NCI-H128 (cell line): ENCODE measurements at regions not wholly inside any gene's neighbourhood (a gene's known extent, or its start where the extent isn't known, plus 50 kb on each side); places are given as distances from the start of the nearest gene placed in this dataset.

Source experiments
- DNase-seq: peaks from one replicate; lab custom pipeline; 2025; ENCODE audit not compliant: unreplicated experiment; lab: John Stamatoyannopoulos, UW

DNA sequence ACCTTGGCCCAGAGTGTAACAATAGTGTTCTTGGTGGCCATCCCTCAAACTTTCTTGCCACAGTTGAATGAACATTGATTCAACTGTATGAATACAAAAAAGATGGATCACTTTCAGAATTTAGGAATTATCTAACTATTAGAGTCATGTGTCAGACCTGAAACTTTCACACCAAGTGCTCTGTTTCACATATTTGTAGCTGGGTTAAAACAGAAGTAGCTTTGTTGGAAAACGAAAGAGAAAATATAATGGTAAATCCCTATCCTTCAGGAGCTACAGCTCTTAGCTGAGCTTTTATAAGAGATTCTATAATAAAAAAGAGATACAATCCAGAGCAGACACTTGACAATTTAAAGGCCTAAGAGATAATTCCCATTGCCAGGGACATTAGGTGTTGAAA, 719.3 kb downstream of the JRKL start:
- no peak for DNase-seq

DNA sequence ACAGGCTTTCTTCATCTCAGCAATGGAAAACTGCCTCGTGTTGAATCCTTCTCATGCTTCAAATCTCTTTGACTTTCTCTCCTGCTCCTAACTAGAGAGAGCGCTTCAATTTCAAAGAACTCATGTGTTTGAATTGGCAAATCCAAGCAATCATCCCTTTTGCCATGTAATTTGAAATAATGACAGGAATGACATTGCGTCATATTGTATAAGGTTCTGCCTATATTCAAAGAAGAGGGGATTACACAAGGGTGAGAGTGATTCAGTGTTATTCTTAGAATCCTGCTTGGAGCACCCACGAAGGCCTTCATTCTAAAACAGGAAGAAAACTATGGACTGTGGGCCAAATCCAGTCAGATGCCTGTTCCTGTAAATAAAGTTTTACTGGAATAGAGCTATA, 720.6 kb downstream of the JRKL start:
- DNase-seq: no peak

DNA sequence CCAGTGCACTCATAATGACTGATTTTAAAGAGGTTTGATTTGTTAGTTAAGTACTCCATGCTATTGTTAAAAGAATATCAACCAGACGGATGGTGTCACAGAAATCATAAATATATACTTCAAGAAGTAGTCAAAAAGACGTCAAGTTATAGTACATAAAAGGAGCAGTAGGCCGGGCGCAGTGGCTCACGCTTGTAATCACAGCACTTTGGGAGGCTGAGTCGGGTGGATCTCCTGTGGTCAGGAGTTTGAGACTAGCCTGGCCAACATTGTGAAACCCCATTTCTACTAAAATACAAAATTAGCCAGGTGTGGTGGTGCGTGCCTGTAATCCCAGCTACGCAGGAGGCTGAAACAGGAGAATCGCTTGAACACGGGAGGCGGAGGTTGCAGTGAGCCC, 721.7 kb downstream of the JRKL start:
- DNase-seq: no peak

DNA sequence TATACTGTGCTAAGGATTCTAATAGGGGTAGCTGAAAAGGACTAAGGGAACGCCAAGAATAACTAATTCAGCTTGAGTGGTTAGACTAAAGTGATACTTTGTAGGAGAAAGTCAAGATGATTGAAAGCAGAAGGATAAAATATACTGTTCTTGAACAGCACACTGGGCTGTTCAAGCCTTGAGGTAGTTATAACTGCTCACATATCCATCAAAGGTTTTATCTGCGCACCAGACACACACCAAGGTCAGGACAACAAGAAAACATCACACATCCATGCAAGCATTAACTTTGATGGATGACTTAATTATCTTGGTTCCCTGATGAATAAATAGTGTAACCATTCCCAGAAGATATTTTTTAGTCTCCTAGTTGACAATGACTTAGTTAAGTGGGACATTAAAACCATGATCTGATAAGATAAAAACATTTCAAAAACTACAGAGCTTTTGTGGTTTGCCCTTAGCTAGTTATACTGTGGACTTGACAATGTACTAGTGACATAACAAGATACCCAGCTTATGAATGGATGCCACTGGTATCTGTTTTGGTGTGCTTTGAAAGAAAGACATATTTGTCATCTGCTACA, 728.9 kb downstream of the JRKL start:
- DNase-seq: no peak

DNA sequence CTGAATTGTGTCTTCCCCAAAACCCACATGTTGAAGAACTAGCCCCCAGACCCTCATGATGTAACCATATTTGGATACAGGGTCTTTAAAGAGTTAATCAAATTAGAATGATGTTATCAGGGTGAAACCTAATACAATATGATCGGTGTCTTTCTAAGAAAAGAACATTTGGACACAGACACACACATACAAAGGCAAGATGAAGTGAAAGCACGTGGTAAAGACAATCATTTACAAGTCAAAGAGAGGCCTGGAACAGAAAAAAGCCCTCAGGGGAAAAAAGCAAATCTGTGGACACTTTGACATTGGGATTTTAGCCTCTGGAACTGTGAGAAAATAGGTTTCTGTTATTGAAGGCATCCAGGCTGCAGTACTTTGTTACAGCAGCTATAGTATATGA, 733.4 kb downstream of the JRKL start:
- DNase-seq: no peak

DNA sequence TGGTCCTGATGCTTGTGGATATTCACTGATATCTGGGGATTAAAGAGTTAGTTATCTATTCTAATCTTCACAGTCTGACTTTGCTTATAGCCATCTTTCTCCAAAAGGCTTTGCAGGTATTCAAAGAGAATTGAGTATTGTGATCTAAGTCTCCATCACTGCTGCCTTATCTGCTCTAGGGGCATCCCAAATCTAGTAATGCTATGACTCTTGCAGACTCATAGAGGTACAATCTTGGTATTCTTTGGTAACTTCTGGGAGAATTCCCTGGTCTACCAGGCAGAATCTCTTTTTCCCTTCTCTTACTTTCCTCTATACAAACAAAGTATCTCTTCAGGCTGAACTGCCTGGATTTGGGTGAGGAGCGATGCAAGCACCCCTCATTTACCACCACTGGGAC, 746.3 kb downstream of the JRKL start:
- DNase-seq: no peak

DNA sequence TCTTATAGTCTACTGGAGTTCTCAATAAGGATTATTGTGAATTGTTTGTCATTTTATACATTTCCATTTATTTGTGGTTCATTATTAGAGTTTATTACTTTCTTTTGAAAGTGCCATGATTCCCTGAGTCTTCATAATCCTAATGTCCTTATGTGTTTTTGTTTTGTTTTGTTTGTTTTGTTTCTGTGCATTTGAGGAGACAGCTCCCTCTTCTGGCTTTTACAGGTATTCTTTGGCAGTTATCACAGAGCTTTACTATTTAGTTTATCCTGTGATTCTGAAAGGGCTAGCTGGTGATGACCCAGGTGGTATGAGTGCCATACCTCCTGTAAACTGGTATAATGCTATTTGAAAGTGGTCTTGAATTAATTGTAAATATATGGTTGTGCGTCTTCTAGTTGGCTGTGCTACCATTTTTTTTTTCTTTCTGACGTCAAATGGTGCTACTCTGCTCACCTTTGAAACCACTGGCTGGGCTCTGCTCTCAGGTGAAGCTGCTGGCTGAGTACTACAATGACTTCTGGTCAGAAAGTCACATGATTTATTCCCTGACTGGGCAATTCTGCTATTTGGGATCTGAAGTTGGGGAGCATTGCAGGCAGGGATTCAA, 751.2 kb downstream of the JRKL start:
- DNase-seq: no peak

DNA sequence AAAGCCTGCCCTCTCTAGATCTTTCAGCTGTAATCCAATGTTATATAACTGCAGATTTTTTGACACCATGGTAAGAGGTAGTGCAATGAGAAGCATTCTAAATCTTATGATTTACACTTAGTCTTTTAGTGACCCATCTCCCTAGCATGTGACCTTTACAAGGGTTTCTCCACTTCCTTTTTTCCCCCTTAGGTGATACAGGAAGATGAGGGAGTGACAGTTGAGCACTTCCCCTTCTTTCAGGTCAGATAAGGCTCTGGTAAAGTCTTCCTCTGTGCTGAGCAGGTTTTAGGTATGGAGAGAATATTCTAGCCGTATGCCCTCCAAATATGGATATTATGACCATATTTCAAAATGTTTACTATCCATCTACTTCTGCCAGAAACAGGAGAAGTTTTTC, 753.6 kb downstream of the JRKL start:
- DNase-seq: no peak

DNA sequence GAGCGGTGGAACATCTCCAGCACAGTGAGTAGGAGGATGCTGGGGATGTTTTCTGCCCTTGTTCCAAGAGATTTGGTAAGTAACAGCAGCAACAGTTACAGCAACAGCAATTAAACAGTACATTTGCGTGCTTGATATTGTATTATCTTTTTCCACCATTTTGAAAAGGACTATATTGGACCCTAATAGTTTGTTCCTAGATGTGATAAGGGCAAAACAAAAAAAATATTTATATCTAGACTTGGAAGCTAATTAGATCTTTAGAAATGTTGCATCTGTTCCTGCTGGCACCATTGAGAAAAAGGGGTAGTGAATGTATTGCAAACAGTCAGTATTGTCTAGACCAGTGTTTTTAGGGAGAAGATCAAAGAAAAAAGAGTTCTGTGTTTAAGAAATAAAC, 759.9 kb downstream of the JRKL start:
- no peak for DNase-seq

DNA sequence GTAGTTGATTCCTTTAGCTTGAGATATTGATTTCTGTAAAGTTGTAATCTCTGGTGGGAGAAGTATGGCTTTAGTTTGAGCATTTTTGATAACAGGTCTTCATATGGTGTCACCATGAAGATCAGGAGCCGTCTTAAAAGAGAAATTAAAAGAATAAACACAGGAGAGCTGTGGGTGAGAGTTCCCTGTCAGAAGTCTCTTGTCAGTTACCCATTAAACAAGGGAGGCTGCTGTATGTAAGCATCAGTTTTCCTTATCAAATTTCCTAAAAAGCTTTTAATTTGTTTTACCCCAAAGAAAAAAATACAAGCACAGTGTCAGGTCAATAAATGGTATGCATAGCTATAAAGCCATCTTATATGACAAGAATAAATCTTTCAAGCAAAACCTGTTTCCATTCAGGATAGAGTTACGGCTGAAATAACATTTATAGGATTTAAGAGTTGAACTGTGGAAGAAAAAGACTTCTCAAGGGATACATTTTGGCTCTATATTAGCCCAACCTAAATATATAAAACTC, 767.5 kb downstream of the JRKL start:
- DNase-seq: no peak

DNA sequence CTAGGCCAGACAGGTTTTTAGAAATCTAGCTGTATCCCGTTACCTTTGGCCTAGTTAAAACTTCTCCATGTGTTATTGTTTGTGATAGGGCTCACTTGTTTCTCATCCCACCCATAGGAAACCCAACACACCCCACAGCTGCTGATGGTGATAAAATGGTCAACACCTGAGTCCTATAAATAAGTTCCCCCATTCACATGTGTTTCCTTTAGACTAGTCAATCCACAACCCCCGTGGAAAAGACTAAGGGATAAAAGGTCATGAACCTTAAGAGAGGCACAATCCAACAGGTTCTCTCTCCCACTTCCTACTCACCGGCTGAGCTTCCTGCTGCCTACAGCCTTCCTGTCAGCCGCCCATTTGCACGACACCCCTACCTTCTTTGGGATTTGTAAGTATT, 768.4 kb downstream of the JRKL start:
- no peak for DNase-seq

DNA sequence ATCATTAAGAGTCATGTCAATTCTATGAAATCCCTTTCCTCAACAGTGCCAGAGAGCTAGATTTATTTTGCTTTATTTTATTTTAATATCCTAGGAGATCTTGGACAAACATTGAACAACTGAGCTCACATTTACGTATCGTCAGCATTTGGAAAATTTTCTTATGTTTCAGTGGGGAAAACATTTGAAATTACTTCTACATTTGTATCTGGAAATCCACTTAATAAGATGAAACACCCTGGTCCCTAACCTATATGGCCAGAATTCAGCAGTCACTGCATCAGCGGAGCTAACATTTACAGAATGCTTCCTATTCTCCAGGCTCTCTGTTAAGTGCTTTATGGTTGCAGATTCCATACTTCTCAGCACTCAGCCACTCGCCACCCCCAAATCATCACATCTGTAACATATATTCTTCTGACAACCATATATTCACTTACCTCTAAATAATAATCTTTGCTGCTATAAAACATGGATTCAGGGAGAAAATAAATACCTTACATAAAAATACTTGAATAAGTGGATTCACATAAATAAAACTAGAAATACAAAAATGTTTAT, 773.9 kb downstream of the JRKL start:
- no peak for DNase-seq

DNA sequence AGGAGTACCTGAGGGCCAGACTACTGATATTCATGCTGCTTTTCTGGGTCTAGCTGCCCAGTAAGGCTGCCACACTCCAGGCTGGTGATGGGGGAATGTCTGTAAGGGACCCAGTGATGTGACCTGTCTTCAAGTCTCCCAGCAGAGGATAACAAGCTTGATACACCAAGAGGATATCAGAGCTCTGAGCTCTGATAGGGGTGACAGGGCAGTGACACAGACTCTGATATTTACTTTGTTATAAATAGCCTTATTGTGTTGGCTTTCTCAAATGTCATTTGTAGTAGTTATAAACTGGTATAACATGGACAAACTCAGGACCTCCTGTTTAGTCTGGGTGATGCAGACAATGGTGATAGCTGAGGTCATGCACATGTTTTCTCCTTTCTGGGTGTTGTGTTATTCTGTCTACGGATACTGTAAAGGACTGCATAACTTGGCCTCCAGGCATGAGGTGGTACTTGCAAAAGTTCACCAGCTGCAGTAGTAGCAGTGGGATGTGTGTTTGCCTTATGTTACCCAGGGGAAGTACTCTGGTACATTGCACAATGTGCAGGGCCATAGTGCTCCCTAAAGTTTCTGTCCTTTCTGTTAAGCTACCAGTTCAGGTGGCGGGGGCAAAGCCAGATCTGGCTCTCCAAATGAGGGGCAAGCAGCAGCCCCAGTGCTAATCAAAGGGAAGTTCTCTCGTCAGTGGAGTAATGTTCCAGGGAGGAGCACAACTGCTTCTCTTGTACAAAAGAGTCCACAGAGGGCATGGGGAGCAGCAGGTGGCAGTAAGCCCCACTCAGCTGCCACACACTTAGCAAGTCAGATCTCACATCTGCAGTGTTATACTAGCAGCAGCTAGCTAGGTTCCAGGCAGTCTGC, 812.2 kb downstream of the JRKL start:
- DNase-seq: no peak

DNA sequence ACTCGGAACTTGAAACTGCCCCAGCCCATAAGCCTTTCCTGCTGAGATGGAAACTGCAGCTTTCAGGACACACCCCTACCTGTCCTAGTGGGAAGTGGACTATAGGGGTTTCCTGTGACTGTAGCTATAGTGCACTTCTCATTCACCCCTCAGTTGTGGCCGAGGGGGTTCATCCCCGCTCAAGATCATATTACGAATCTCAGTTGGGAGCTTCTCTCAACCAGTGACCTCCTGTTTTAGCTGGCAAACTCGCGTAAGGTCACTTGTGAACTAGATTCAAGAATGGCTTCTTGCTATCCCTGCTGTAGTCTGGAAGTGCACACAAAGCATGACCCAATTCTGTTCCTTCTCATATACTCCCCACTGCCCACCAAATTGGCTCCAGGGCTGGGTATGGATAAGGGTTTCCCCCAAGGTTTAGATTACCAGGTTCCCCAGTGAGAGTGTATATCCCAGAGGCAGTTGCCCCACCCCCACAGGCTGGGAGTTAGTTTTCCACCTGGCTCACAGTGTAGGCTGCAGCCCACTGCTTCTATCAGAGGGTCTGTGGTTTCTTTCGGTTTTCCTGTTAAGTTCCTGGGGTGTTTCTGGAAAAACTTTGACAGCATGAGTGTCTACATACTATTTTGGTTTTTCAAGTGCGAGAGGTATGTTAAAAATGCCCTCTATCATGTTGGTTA, 812.9 kb downstream of the JRKL start:
- no peak for DNase-seq

DNA sequence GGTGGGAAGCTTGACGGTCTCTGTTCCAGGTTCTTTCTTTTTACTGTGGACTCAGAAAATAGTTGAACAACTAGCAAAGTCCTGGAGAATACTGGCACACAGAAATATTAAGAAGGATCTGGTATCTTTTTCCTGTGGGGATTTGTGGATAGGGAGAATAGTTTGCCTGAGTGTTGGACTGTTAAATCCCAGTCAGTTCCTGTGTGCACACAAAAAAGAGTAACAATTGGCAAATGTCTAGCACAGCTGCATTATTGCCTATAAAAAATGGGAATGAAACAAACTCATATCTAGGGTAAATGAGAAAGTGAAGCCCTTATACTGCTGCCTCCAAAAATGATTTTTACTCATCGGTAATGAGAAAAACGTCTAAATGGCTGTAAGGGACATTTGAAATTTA, 828.2 kb downstream of the JRKL start:
- no peak for DNase-seq

DNA sequence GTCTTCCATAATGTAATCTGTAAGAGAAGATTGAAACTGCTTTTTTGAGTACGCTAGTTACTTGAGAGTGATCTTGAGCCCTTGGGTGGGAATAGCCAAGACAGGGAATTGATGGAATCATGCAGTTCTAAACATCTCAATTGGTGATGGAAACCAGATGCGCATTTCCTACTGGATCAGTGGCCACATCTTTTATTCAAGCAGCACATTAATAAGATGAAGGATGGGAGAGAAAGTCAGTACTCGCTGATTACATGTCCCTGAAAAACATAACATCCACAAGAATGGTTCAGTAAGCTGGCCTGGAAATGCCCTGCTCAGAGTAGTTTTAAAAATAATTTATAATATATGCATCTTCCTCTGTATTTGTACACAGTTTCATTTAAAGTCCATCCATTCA, 833.8 kb downstream of the JRKL start:
- DNase-seq: no peak

DNA sequence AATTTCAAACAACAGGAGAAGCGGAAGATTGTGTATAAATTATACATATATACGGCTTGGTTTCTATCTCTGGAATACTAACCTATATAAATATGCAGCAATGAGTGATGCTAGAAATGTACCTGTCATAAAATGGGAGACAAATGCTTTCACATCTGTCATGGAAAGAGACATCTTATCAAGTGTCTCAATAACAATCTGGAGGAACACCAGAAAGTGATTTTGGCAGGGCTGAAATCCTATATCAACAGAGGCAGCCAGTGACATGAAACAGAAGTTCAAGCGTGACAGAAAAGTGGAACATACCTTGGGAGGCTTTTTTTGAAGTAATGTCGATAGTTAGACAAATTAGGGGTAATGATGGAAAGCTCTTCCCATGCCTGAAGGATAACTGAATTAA, 834.6 kb downstream of the JRKL start:
- DNase-seq: no peak

DNA sequence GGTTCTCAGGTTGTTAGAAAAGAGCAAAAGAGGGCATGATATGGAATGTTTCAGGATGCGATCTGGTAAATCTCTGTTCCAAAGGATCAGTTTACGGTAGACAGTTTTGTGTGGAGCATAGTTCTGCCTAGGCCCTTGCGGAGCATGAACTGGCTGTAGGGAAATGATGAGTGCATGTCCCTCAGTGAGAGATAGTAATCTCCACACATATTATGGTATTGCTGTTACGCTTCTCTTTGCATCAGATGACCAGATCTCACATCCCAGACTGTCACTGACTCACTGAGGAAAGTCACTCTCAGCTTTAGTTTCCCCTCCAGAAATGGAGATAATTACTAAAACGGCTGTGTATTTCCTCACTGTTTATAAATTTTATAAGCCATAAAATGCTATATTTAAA, 836.0 kb downstream of the JRKL start:
- DNase-seq: no peak

DNA sequence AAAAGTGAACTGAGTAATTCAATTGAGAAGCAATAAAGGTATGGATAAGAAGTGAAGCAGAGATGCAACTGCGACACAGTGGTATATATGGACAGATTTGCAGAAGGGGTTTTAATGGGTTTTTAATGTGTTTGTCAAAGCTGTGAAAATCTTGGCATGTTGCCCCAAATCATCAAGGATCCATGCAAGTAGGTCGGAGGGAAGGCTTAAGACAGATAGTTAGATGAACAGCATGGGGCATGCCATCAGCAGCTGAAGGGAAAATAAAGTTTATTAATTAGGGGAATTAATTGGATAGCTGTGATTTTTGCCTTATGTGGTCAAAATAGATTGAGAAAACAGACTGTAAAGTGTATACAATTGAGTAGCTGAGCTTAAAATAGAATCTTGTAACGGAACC, 840.1 kb downstream of the JRKL start:
- no peak for DNase-seq

DNA sequence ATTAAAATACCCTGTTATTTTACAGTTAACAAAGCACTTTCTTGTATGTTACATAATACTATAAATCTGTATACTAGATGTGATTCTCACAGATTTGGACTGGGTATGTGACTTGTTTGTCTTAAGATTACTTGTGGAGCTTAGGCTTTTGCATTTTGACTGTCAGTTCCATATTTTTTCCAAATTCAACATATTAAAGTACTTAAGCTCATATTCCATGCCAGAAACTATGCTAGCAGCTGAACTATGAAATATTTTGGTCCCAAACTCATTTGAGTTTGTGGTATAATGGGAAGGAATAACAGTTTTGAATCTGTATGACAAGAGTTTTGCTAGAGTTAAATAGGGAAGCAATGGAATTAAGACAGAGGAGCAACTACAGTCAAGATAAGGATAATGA, 841.4 kb downstream of the JRKL start:
- DNase-seq: no peak

DNA sequence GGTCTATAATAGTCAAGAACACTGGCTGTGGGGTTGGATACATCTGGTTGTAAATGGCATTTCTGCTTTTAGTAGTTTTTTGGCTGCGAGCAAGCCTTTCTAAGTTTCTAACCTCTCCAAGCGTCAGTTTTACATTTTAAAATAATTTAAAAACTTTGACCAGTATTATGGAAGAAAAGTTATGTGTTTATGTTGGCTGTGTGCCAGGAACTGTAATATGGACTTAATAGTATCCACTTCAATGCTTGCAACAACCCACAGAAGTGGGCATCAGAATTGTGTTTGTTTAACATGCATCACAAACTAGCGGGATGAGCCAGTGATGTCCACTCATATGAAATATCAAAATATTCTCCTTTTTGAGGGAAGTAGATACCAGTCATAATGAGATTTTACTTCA, 844.2 kb downstream of the JRKL start:
- no peak for DNase-seq
